ENCODE measurements at regions not wholly inside any gene's neighbourhood (a gene's known extent, or its start where the extent isn't known, plus 50 kb on each side); places are given as distances from the start of the nearest gene placed in this dataset.

DNA sequence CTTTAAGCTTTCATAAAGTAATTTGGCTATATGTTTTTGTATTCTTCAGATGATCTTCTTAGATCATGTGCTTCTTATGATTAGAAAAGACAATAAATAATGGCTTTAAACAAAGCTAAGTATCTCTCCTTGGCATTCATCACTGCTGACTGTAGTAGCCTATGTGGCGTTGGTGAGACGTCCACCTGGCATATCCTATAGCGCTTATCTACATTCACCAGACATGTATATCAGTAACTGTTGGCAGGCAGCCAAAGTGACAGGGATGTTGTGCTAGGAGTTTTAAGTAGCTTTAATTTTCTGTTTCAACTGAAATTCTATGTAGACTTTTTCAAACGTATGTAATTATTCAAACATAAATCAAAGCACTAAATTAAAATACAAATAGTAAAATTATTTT, 276.4 kb downstream of the IL15 start:
- FAIRE-seq (no peak), DNase-seq (ENCODE audit: insufficient read length, low spot score) (no peak)
- TF ChIP-seq, protein P1, sequence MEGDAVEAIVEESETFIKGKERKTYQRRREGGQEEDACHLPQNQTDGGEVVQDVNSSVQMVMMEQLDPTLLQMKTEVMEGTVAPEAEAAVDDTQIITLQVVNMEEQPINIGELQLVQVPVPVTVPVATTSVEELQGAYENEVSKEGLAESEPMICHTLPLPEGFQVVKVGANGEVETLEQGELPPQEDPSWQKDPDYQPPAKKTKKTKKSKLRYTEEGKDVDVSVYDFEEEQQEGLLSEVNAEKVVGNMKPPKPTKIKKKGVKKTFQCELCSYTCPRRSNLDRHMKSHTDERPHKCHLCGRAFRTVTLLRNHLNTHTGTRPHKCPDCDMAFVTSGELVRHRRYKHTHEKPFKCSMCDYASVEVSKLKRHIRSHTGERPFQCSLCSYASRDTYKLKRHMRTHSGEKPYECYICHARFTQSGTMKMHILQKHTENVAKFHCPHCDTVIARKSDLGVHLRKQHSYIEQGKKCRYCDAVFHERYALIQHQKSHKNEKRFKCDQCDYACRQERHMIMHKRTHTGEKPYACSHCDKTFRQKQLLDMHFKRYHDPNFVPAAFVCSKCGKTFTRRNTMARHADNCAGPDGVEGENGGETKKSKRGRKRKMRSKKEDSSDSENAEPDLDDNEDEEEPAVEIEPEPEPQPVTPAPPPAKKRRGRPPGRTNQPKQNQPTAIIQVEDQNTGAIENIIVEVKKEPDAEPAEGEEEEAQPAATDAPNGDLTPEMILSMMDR (IDR thresholded peaks at IDR 0.05; ENCODE audit: insufficient read depth, missing control alignments), result no peak

DNA sequence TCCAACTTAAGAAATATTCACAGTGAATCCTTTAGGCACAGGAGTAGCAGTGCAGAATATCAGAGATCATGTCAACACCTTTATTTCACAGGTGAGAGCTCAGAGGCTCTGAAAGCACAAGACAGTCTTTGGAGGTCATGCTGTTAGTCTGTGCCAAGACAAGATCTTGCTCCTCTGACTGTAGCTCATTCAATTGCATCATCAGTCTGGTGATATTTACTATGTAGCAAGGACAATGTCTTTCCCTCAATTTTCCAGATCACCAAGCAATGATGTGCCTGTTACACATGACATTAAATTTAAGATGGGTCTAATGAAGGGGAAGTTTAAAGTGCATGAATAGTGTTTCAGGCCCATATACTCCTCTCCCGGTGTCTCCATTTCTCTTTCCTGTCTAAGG, 277.5 kb downstream of the IL15 start:
- TF ChIP-seq, protein P1 (IDR thresholded peaks at IDR 0.05; ENCODE audit: insufficient read depth, missing control alignments), result no peak
- DNase-seq (ENCODE audit: insufficient read length, low spot score), result no peak
- FAIRE-seq, result peak; percentile 32

DNA sequence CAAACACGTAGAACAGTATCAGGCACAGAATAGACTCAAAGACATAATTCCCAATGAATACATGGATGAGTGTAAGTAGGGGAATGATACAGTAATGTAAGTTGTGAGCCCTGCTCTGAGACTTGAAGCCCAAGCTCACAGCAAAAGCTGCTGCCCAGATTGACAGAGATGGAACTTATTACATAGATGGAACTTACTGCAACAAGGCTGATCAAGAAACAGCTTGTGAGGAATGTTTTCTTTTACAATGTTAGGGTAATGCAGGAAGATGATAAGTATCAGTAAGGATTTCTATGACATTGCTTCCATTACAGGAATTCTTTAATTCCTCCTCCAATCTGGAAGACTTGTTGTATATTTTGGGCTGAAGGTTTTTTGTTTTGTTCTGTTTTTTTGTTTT, 278.4 kb downstream of the IL15 start:
- FAIRE-seq (no peak), DNase-seq (ENCODE audit: insufficient read length, low spot score) (no peak)
- TF ChIP-seq, protein P1 (IDR thresholded peaks at IDR 0.05; ENCODE audit: insufficient read depth, missing control alignments), result no peak

DNA sequence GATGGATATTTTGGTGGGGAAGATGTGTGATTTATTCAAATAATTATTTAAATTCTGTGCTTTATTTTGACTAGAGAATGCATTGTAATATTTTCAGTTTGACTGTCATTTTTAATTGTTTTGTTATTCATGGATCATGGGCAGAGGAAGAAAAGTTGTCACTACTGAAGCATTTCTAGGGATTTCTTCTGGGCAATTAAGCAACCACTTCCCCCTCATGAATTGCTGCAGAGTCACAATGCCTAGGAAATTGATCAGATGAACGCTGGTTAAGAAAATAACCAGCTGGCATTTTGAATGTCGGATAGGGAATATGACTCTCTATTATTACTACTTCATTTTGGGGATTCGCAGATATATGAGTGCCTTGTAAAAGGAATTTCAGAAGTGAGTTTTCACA, 283.3 kb downstream of the IL15 start:
- TF ChIP-seq, protein P1 (IDR thresholded peaks at IDR 0.05; ENCODE audit: insufficient read depth, missing control alignments), result no peak
- FAIRE-seq, result no peak

DNA sequence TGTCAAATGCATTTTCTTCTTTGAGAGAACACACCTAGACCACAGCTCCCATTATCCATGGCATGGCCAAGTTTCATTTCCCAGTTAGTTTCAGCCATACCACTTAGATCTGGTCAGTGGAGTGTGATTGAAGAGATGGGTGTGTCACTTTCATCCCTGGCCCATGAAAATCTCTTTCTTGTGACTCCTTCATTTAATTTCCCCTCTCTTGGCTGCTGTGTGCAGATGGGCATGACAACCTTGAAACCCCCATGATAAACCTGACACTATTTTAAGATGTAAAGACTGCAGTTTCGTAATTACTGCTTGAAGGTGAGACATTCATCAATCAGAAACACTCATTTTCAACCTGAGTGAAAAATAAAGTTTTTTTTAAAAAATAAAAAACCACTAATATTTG, 284.9 kb downstream of the IL15 start:
- TF ChIP-seq, protein P1 (IDR thresholded peaks at IDR 0.05; ENCODE audit: insufficient read depth, missing control alignments), result no peak
- no peak for FAIRE-seq
- no peak for DNase-seq (ENCODE audit: insufficient read length, low spot score)

More for the DNA sequence above, 283.3 kb downstream of the IL15 start:
- DNase-seq (ENCODE audit: insufficient read length, low spot score), result no peak

DNA sequence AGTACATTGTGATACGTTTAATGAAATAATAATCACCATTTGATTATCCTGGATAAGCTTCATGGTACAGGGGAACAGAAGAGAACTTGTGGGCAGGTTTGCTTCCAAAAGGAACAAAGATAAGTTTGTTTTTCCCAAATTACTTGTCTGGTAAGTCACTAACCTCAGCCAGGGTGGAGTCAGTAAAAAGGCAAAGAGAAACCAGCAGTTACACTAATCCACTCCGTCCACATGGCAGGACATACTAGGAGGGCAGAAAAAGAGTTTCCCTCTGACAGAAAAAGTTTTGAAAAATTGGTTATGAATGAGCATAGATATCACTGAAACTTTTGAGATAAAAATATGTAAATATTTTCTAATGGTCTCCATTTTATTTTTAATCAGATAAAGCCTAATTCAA, 285.9 kb downstream of the IL15 start:
- FAIRE-seq (no peak), DNase-seq (ENCODE audit: insufficient read length, low spot score) (no peak)
- TF ChIP-seq, protein P1 (IDR thresholded peaks at IDR 0.05; ENCODE audit: insufficient read depth, missing control alignments), result no peak

DNA sequence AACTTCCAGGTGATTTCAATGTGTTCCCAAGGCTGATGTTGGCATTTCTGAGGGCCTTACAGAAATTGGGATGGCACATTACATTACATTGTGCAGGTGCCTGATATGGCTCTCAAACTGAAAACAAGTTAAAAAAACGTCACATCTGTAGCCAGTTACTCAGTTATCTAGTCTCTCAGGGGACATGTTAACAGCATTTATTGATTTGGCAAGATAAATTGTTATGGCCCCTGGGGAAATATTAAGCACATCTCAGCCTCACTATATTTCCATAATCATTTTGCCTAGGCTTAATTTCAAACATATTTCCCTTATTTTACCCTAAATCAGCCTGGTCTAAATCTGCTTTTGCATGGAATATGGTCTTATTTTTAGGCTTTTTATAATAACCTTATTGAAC, 290.0 kb downstream of the IL15 start:
- TF ChIP-seq, protein P1 (IDR thresholded peaks at IDR 0.05; ENCODE audit: insufficient read depth, missing control alignments), result no peak
- DNase-seq (ENCODE audit: insufficient read length, low spot score) (no peak), FAIRE-seq (no peak)

Measured in D721Med (cell line).